GM18867 (cell line): ENCODE measurements at regions not wholly inside any gene's neighbourhood (a gene's known extent, or its start where the extent isn't known, plus 50 kb on each side); places are given as distances from the start of the nearest gene placed in this dataset.

ENCODE experiments used
- ATAC-seq: cut with Tn5 transposase; IDR thresholded peaks from one replicate; pipeline ENCODE4 v1.9.1; 2021; ENCODE audit warnings: mild to moderate bottlenecking, moderate library complexity; ENCODE audit not compliant: unreplicated experiment

- no peak for ATAC-seq
Observed at GRCh38 chr2:19810148-19810547, 91.6 kb downstream of the TTC32 start.

GRCh38 chr2:19809206-19809605 lies 92.6 kb downstream of the TTC32 start:
- ATAC-seq: no peak

GRCh38 chr2:19807866-19808265 lies 93.9 kb downstream of the TTC32 start:
- ATAC-seq: no peak

- no peak for ATAC-seq
Observed at GRCh38 chr2:19807346-19807745, 94.4 kb downstream of the TTC32 start.

- ATAC-seq: no peak
Observed at GRCh38 chr2:19806591-19806990, 95.2 kb downstream of the TTC32 start.

GRCh38 chr2:19806131-19806530 lies 95.7 kb downstream of the TTC32 start:
- ATAC-seq: no peak

GRCh38 chr2:19805266-19805665 lies 96.5 kb downstream of the TTC32 start:
- no peak for ATAC-seq

- no peak for ATAC-seq
Observed at GRCh38 chr2:19804639-19805260, 97.0 kb downstream of the TTC32 start.

- no peak for ATAC-seq
Observed at GRCh38 chr2:19802086-19802841, 99.5 kb downstream of the TTC32 start.

GRCh38 chr2:19801367-19802080 lies 100.3 kb downstream of the TTC32 start:
- ATAC-seq: no peak

GRCh38 chr2:19800796-19801195 lies 101.0 kb downstream of the TTC32 start:
- no peak for ATAC-seq

- ATAC-seq: no peak
Observed at GRCh38 chr2:19799881-19800780, 101.7 kb downstream of the TTC32 start.

GRCh38 chr2:19797871-19798270 lies 103.9 kb downstream of the TTC32 start:
- no peak for ATAC-seq

GRCh38 chr2:19797243-19797810 lies 104.5 kb downstream of the TTC32 start:
- ATAC-seq: no peak

- ATAC-seq: no peak
Observed at GRCh38 chr2:19796035-19796695, 105.6 kb downstream of the TTC32 start.

- ATAC-seq: no peak
Observed at GRCh38 chr2:19793132-19793750, 108.5 kb downstream of the TTC32 start.

- ATAC-seq: no peak
Observed at GRCh38 chr2:19790291-19790690, 111.5 kb downstream of the TTC32 start.

GRCh38 chr2:19787134-19787533 lies 114.6 kb downstream of the TTC32 start:
- ATAC-seq: no peak

GRCh38 chr2:19786408-19787058 lies 115.2 kb downstream of the TTC32 start:
- ATAC-seq: peak; percentile 45
